Coronary artery (tissue), 2 donors: ENCODE measurements at regions not wholly inside any gene's neighbourhood (a gene's known extent, or its start where the extent isn't known, plus 50 kb on each side); places are given as distances from the start of the nearest gene placed in this dataset.
A peak's percentile ranks its signal among the peaks of the same experiment; 100 is the strongest.

Experiments used
- DNase-seq: peaks from one replicate; pipeline ENCODE4 v3.0.0-alpha.2; 2017; ENCODE audit warnings: low spot score
- H3K27ac ChIP-seq, 2 donors: fragments of 200-600 bp; sonication (generic); one replicate each; pipeline ENCODE4 v1.5.1; 2016 to 2019
- H3K4me3 ChIP-seq: fragments of 200-600 bp; sonication (generic); 2 replicates; pipeline ENCODE4 v1.5.1; 2016; ENCODE audit warnings: mild to moderate bottlenecking, moderate library complexity
- CTCF ChIP-seq: fragments of 200-600 bp; sonication (generic); IDR thresholded peaks from one replicate; pipeline ENCODE4 v1.5.1; 2019; ENCODE audit warnings: antibody characterized with exemption

DNA sequence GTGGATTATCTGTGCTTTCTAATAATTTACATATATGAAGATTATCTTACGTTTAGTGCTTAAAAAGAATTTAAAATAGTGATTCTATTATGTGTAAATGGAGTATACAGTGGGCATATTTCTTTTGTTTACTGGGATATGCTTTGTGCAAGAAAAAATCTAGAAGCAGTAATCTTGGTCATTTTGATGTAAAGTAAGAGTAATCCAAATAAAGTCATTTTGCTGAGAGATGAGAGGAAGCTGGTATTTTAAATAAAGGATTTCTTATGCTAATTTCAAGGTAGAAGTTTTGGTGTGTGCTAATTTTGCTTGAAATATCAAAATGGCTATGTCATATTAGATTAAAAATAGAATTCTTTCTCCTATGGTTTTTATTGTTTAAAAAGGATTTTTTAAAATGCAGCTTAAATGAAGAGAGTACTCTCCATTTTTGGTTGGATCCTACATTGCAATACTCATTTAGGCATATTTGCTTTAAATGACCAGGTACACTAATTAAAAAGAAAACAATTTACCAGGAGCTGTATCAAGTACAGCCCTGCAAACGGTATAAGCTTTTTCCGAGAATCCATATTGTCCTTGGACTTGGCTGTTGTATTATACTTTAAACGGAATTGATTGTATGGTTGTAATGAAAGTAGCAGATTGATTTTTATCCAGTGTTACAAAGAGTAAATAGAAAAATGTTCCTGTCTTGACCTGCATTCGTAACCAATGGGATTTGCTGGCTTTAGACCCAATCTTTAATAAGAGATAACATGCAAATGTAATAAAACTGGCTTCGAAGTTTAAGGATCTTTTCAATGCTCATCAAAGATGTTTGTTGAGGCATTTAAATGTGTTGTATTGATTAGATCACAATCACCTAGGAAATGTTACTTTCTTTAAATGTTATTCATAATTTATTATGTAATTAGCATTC, 574.7 kb downstream of the USP25 start:
- Histone ChIP-seq H3K27ac (peak overlapping the region in 1 of 2 donors; percentile 46), H3K4me3 (no peak overlapping the region)
- DNase-seq, result no peak
- no peak for TF ChIP-seq CTCF

GRCh38 chr21:16305686-16306085, 575.9 kb downstream of the USP25 start:
- no peak for DNase-seq
- Histone ChIP-seq H3K4me3 (peak overlapping the region; percentile 53), H3K27ac (peak overlapping the region; percentile 42 to 46)
- TF ChIP-seq CTCF, result no peak

DNA sequence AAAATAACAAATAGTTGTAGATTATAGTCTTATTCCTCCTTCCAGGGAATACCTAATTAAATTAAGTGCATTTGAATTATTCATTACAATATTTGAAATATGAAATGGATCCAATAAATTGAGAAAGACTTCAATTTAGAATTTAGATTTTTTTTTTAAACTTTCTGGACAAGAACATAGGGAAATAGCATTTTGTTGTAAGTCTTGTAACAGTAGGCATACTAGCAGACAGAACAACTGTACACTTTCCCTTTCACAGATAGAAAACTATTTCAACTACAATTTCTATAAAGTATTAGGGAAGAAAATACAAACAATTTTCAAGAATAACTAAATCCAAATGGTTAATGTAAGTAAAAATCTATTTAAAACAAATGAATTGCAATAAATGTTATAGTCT, 577.5 kb downstream of the USP25 start:
- DNase-seq, result no peak
- no peak for TF ChIP-seq CTCF
- peak overlapping the region; percentile 62 for H3K4me3 ChIP-seq
- H3K27ac ChIP-seq, result peak overlapping the region in 1 of 2 donors; percentile 42

- no peak for DNase-seq
- H3K4me3 ChIP-seq, result peak overlapping the region; percentile 62
- peak overlapping the region; percentile 12 to 83 for H3K27ac ChIP-seq
- TF ChIP-seq CTCF, result no peak
These were observed 578.5 kb downstream of the USP25 start for GRCh38 chr21:16308269-16308668.

DNA sequence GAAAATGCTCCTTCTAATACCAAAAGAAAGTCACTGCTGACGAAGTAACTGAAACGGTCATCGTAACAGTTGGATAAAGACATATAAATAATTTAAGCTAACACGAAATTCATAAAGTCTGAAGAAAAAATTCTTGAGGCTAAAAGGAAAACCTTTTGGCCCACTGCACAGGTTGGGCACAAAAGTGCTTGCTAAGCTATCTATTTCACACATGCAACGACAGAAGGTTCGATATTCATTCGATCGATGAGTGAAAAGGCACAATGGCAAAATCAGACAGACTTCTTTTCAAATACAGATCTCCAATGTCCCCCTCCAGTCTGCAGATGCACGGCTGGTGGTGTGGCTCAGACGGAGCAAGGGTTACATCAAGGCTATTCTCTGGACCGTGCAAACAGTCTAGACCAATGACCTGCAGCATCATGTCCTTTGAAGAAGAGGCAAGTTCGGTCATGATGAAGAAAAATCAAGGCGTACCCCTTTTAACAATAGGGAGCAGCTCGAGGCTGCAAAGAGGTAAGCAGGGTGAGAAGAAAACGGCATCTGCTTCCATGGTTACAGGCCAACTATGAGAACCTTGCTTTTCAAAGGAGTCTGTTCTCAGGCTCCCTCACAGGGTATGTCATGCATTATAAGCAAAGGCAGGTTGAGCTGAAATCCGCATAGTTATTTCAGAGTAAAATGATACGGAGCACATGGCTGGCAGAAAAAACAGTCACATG, 579.6 kb downstream of the USP25 start:
- DNase-seq, result no peak
- H3K4me3 ChIP-seq, result peak overlapping the region; percentile 2
- peak overlapping the region in 1 of 2 donors; percentile 17 for H3K27ac ChIP-seq
- TF ChIP-seq CTCF, result no peak

- TF ChIP-seq CTCF, result no peak
- DNase-seq, result no peak
- Histone ChIP-seq H3K4me3 (no peak overlapping the region), H3K27ac (no peak overlapping the region)
These were observed 580.4 kb downstream of the USP25 start for GRCh38 chr21:16310176-16310575.
